Astrocyte (in vitro differentiated cells and primary cell): ENCODE measurements at regions not wholly inside any gene's neighbourhood (a gene's known extent, or its start where the extent isn't known, plus 50 kb on each side); places are given as distances from the start of the nearest gene placed in this dataset.

ENCODE experiments used
- CTCF ChIP-seq: IDR thresholded peaks from 2 replicates; pipeline ENCODE4 v1.5.1; 2011; ENCODE audit warnings: low read depth, mild to moderate bottlenecking, inconsistent platforms, low read length, moderate library complexity; ENCODE audit not compliant: insufficient read depth
- EZH2 ChIP-seq: IDR thresholded peaks from 2 replicates; pipeline ENCODE4 v1.6.1; 2012; ENCODE audit warnings: mild to moderate bottlenecking, low read length, inconsistent platforms; ENCODE audit not compliant: insufficient read depth

DNA sequence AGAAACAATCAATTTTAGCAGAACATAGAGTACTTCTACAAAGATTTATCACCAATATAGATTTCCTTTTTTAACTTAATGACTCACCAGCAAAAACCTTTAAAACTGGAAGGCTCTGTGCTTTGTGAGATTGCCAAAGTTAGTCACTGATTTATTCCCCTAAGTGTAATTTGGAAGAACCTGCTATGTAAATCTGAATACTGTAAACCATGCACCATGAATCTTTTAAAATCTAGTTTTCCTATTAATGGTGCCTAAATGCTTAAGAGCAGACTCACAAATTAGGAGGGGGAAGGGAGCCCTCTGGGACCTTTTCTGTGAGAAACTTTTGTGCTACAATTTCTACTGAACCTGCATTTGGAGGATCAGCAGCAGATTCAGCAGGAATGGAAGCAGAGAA is 57.8 kb upstream of the PNRC1 start:
- TF ChIP-seq CTCF = no peak
- no peak for TF ChIP-seq EZH2
